ENCODE measurements at regions not wholly inside any gene's neighbourhood (a gene's known extent, or its start where the extent isn't known, plus 50 kb on each side); places are given as distances from the start of the nearest gene placed in this dataset.

- DNase-seq (ENCODE audit: low spot score): no peak
- no peak for ATAC-seq (ENCODE audit: low FRiP score)
- TF ChIP-seq CTCF (IDR thresholded peaks at IDR 0.05): no peak
Observed at GRCh38 chr1:5368201-5368600, 624.0 kb downstream of the NPHP4 start.

GRCh38 chr1:5367306-5367705 is 624.9 kb downstream of the NPHP4 start:
- TF ChIP-seq CTCF (IDR thresholded peaks at IDR 0.05): no peak
- ATAC-seq (ENCODE audit: low FRiP score) (no peak), DNase-seq (ENCODE audit: low spot score) (no peak)

- TF ChIP-seq CTCF (IDR thresholded peaks at IDR 0.05): no peak
- DNase-seq (ENCODE audit: low spot score) (no peak), ATAC-seq (ENCODE audit: low FRiP score) (no peak)
Observed at GRCh38 chr1:5365751-5366150, 626.5 kb downstream of the NPHP4 start.

- TF ChIP-seq CTCF (IDR thresholded peaks at IDR 0.05): no peak
- DNase-seq (ENCODE audit: low spot score) (no peak), ATAC-seq (ENCODE audit: low FRiP score) (no peak)
Observed at GRCh38 chr1:5364591-5364990, 627.6 kb downstream of the NPHP4 start.

- no peak for TF ChIP-seq CTCF (IDR thresholded peaks at IDR 0.05)
- ATAC-seq (ENCODE audit: low FRiP score): no peak
- DNase-seq (ENCODE audit: low spot score): no peak
Observed at GRCh38 chr1:5354681-5355080, 637.5 kb downstream of the NPHP4 start.

GRCh38 chr1:5351366-5351765 is 640.9 kb downstream of the NPHP4 start:
- DNase-seq (ENCODE audit: low spot score): no peak
- TF ChIP-seq CTCF (IDR thresholded peaks at IDR 0.05): no peak
- ATAC-seq (ENCODE audit: low FRiP score): no peak

GRCh38 chr1:5349526-5349925 is 642.7 kb downstream of the NPHP4 start:
- no peak for TF ChIP-seq CTCF (IDR thresholded peaks at IDR 0.05)
- DNase-seq (ENCODE audit: low spot score) (no peak), ATAC-seq (ENCODE audit: low FRiP score) (no peak)

All from omental fat pad (tissue), 3 donors.